IPS-NIHi7 (cell line): ENCODE measurements at regions not wholly inside any gene's neighbourhood (a gene's known extent, or its start where the extent isn't known, plus 50 kb on each side); places are given as distances from the start of the nearest gene placed in this dataset.

Experiments
- DNase-seq: peaks from one replicate; pipeline ENCODE4 v3.0.0; 2012; ENCODE audit warnings: mixed read lengths; ENCODE audit errors: extremely low spot score

GRCh38 chr6:134714679-134715078 lies 235.2 kb downstream of the ALDH8A1 start:
- DNase-seq = no peak

GRCh38 chr6:134714113-134714512 lies 235.8 kb downstream of the ALDH8A1 start:
- DNase-seq = no peak

- DNase-seq = no peak
These were observed 237.6 kb downstream of the ALDH8A1 start for GRCh38 chr6:134712311-134712710.

- no peak for DNase-seq
These were observed 241.8 kb downstream of the ALDH8A1 start for GRCh38 chr6:134708079-134708478.

- DNase-seq = peak; percentile 31
These were observed 242.4 kb downstream of the ALDH8A1 start for GRCh38 chr6:134707342-134708031.

GRCh38 chr6:134706806-134707205 lies 243.1 kb downstream of the ALDH8A1 start:
- DNase-seq = no peak

GRCh38 chr6:134706153-134706552 lies 243.7 kb downstream of the ALDH8A1 start:
- peak; percentile 43 for DNase-seq

GRCh38 chr6:134703206-134703605 lies 246.7 kb downstream of the ALDH8A1 start:
- no peak for DNase-seq

GRCh38 chr6:134702279-134702678 lies 247.6 kb downstream of the ALDH8A1 start:
- DNase-seq = no peak

GRCh38 chr6:134701301-134701700 lies 248.6 kb downstream of the ALDH8A1 start:
- no peak for DNase-seq

- no peak for DNase-seq
These were observed 251.7 kb downstream of the ALDH8A1 start for GRCh38 chr6:134698228-134698627.

GRCh38 chr6:134692008-134692407 lies 257.9 kb downstream of the ALDH8A1 start:
- DNase-seq = no peak

- no peak for DNase-seq
These were observed 258.7 kb downstream of the ALDH8A1 start for GRCh38 chr6:134691180-134691579.

GRCh38 chr6:134690048-134690447 lies 259.9 kb downstream of the ALDH8A1 start:
- no peak for DNase-seq

GRCh38 chr6:134689641-134690040 lies 260.3 kb downstream of the ALDH8A1 start:
- no peak for DNase-seq

- DNase-seq = no peak
These were observed 260.7 kb downstream of the ALDH8A1 start for GRCh38 chr6:134689177-134689576.

GRCh38 chr6:134686071-134686470 lies 263.8 kb downstream of the ALDH8A1 start:
- DNase-seq = no peak

GRCh38 chr6:134684423-134684795 lies 265.5 kb downstream of the ALDH8A1 start:
- DNase-seq = no peak

- no peak for DNase-seq
These were observed 266.0 kb downstream of the ALDH8A1 start for GRCh38 chr6:134683783-134684422.

- DNase-seq = no peak
These were observed 269.5 kb downstream of the ALDH8A1 start for GRCh38 chr6:134680433-134680832.

- no peak for DNase-seq
These were observed 269.9 kb downstream of the ALDH8A1 start for GRCh38 chr6:134680021-134680420.

- no peak for DNase-seq
These were observed 271.4 kb downstream of the ALDH8A1 start for GRCh38 chr6:134678436-134678889.
